Kidney (tissue), 13 donors: ENCODE measurements at regions not wholly inside any gene's neighbourhood (a gene's known extent, or its start where the extent isn't known, plus 50 kb on each side); places are given as distances from the start of the nearest gene placed in this dataset.

Experiments
- DNase-seq, 5 donors: peaks; one replicate each; pipeline ENCODE4 v3.0.0-alpha.2; 2013 to 2020
- FAIRE-seq: peaks from 2 replicates; lab custom pipeline; 2012; peaks lifted over from hg19 to GRCh38; lab: Jason Lieb, UNC
- H3K27ac ChIP-seq, 2 donors: one replicate each; pipeline ENCODE4 v1.7.0; 2013; ENCODE audit warnings: low read depth in 2 of 2, low read length in 2 of 2, inconsistent platforms in 1 of 2
- H3K27me3 ChIP-seq: one replicate; pipeline ENCODE4 v1.7.1; 2013; ENCODE audit warnings: low read length, inconsistent platforms; ENCODE audit not compliant: control insufficient read depth, insufficient read depth
- H3K36me3 ChIP-seq, 3 donors: one replicate each; pipeline versions ENCODE4 v1.7.0 to v1.7.1; 2013; ENCODE audit warnings: low read length in 3 of 3, control low read depth in 1 of 3, inconsistent platforms in 1 of 3; ENCODE audit not compliant: insufficient read depth in 3 of 3, control insufficient read depth in 2 of 3
- H3K4me1 ChIP-seq, 3 donors: one replicate each; pipeline versions ENCODE4 v1.7.0 to v1.7.1; 2013; ENCODE audit warnings: low read length in 3 of 3, inconsistent platforms in 1 of 3, low read depth in 1 of 3; ENCODE audit not compliant: control insufficient read depth in 2 of 3, insufficient read depth in 2 of 3
- H3K4me3 ChIP-seq, 3 donors: one replicate each; pipeline versions ENCODE4 v1.7.0 to v1.8.1; 2013; ENCODE audit warnings: low read length in 3 of 3, control low read depth in 1 of 3, inconsistent platforms in 1 of 3
- H3K9ac ChIP-seq, 3 donors: one replicate each; pipeline versions ENCODE4 v1.7.0 to v1.7.1; 2013; ENCODE audit warnings: low read length in 3 of 3, control low read depth in 1 of 3, inconsistent platforms in 1 of 3
- H3K9me3 ChIP-seq, 3 donors: one replicate each; pipeline versions ENCODE4 v1.7.0 to v1.7.1; 2013; ENCODE audit warnings: low read length in 3 of 3, control low read depth in 1 of 3, inconsistent platforms in 1 of 3; ENCODE audit not compliant: control insufficient read depth in 2 of 3, insufficient read depth in 1 of 3
- intact Hi-C: fragments of 100-400 bp; cut with DNase I; formaldehyde crosslinking; loops from one replicate; pipeline ENCODE4 v1.11.1; 2022
- TF ChIP-seq, protein P1 (sequence below): IDR thresholded peaks from 3 replicates; pipeline ENCODE4 v1.5.1; 2012; ENCODE audit warnings: mild to moderate bottlenecking, moderate library complexity, borderline replicate concordance; ENCODE audit not compliant: insufficient read depth; ENCODE audit errors: extremely low read depth
- donor health status: control.
- donor health status: control.
- donor health status: control.
- donor health status: control.
- donor health status: control.
- donor health status: DM: yes; HTN: yes; CAD: no.
- donor health status: Normal renal cell carcinoma (clear cell type).

DNA sequence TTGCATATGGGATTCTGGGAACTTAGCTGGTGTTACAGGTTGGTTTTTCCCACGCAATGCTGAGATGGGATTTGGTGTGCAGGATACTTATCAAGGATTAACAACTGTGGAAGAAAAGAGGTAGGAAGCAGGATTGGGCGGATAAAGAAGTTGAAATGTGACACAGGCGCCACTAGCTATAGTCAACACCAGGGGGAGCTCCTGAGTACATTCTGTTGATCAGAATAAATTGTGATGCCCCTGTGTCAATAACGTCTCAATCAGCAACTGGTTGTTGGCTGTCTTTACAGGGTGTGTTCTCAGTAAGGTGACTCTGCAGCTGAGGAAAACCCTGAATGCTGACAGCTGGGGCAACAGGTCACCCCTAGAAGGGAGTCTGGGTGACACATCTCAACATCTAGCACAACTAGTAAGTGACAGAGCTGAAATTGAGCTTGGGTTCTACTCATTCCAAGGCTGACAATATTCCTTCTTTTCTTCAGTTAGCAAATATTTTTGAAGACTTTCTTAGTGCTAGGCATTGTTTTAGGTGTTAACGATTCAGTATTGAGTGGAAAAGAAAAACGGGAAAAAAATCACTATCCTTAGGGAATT lies 143.0 kb downstream of the ARL6IP6 start:
- H3K36me3 ChIP-seq: no peaks in the 10 kb centered on the region
- TF ChIP-seq, protein P1, sequence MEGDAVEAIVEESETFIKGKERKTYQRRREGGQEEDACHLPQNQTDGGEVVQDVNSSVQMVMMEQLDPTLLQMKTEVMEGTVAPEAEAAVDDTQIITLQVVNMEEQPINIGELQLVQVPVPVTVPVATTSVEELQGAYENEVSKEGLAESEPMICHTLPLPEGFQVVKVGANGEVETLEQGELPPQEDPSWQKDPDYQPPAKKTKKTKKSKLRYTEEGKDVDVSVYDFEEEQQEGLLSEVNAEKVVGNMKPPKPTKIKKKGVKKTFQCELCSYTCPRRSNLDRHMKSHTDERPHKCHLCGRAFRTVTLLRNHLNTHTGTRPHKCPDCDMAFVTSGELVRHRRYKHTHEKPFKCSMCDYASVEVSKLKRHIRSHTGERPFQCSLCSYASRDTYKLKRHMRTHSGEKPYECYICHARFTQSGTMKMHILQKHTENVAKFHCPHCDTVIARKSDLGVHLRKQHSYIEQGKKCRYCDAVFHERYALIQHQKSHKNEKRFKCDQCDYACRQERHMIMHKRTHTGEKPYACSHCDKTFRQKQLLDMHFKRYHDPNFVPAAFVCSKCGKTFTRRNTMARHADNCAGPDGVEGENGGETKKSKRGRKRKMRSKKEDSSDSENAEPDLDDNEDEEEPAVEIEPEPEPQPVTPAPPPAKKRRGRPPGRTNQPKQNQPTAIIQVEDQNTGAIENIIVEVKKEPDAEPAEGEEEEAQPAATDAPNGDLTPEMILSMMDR: peak; percentile 43
- intact Hi-C loops: no loop called here

DNA sequence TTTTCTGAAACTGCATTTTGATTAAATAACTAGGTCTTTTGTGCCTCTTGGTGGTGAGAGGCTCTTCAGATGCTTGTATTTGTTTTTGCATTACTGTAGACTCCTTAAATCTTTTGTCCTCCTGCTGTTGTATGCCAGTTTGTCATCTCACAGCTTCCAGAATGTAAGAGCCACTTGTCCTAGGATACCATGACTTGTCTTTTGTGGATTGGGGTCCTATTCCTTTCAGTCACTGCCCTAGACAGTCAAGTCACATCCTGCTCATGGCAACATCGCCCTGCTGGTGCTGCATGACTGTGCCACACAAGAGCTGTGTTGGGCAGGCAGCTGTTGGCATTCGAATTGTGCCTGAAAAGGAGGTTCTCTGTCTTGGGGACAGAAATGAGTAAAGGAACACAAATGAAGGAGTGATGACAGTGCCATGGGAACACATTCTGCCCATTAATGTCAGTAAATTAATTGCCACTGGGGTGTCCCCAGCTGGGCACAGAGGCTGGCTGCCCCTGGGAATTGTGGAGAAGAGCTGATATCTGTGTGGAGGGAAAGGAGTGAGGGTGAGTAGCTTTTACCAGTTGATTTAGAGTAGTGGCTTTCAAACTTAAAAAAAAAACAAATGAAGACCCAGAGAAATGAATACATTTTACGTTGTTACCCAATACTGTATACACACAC lies 140.3 kb downstream of the ARL6IP6 start:
- no peaks in the 10 kb centered on the region for H3K4me1 ChIP-seq
- no peak overlapping the region for H3K27ac ChIP-seq
- FAIRE-seq (no peak), DNase-seq (no peak)
- TF ChIP-seq, protein P1: no peak
- no peaks in the 10 kb centered on the region for H3K27me3 ChIP-seq
- H3K9me3 ChIP-seq: no peaks in the 10 kb centered on the region
- intact Hi-C loops: no loop called here
- no peak overlapping the region for H3K4me3 ChIP-seq
- H3K36me3 ChIP-seq: no peaks in the 10 kb centered on the region
- H3K9ac ChIP-seq: no peak overlapping the region

More for the DNA sequence above, 143.0 kb downstream of the ARL6IP6 start:
- DNase-seq (peak in 2 of 5 donors; percentile 2 to 14), FAIRE-seq (no peak)
- Histone ChIP-seq H3K27ac (no peak overlapping the region), H3K4me3 (no peak overlapping the region), H3K9ac (no peak overlapping the region), H3K27me3 (no peaks in the 10 kb centered on the region), H3K4me1 (no peaks in the 10 kb centered on the region), H3K9me3 (no peaks in the 10 kb centered on the region)

DNA sequence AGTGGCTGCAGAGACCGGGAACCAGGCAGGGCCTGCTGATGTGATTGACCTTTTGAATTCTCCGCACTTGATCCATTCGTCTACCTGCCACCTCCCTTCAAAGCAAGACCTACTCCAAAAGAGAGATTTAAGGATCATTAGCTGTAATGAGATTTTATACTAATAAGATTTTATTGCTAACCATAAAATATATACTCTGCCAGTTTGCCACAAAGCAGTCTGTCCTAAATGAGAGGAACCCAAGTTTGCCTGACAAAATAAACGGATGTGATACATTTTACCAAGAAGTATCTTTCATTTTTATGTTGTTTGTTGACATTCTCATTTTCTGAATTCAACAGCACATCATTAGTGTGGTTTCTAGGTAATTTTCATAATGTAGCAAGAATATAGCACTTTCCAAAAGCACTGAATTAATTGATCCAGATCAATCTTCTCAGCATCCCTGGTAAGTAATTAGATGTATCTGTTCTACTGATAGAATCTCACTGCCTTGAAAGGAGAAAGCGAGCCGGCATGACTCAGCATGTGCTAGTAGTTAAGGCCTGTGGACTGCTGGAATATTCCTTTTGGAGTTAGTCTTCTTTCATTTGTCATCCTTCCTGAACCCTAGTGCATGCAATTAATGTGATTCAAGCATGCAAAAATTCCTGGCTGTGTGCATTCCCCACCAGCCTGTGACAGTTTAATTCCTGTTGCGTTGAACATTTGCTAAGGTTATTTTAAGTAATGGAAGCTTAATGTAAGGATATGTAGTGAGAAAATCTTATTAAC lies 128.5 kb downstream of the ARL6IP6 start:
- intact Hi-C loops: no loop called here
- no peak overlapping the region for H3K27ac ChIP-seq
- TF ChIP-seq, protein P1: no peak
- no peaks in the 10 kb centered on the region for H3K4me1 ChIP-seq
- H3K4me3 ChIP-seq: no peak overlapping the region
- no peak overlapping the region for H3K9ac ChIP-seq
- FAIRE-seq (no peak), DNase-seq (peak in 1 of 5 donors; percentile 12)
- H3K36me3 ChIP-seq: no peaks in the 10 kb centered on the region
- H3K27me3 ChIP-seq: no peaks in the 10 kb centered on the region
- no peaks in the 10 kb centered on the region for H3K9me3 ChIP-seq
